Activated B cell treated with CpG ODN at 0.5 μM for 24 hours (primary cell): ENCODE measurements at regions not wholly inside any gene's neighbourhood (a gene's known extent, or its start where the extent isn't known, plus 50 kb on each side); places are given as distances from the start of the nearest gene placed in this dataset.

Experiments
- ATAC-seq: fragments of 200-7000 bp; cut with Tn5 transposase; one replicate; pipeline ENCODE4 v1.10.0; 2021; ENCODE audit warnings: low read depth, mild to moderate bottlenecking, moderate library complexity
- CTCF ChIA-PET: fragments of 350-600 bp; sonication (Branson Sonifier 250); formaldehyde crosslinking; loops from one replicate; lab custom pipeline; 2021; ENCODE audit warnings: antibody characterized with exemption; lab: Charles Lee
- POLR2A ChIA-PET: fragments of 350-600 bp; sonication (Branson Sonifier 250); formaldehyde crosslinking; loops from one replicate; lab custom pipeline; 2021; ENCODE audit warnings: antibody characterized with exemption; lab: Charles Lee
- DNase-seq: peaks from one replicate; pipeline ENCODE4 v3.0.0; 2022
- H3K27ac Mint-ChIP-seq: one replicate; pipeline ENCODE4 v1.8.0; 2020; ENCODE audit warnings: mixed read lengths
- H3K27me3 Mint-ChIP-seq: one replicate; pipeline ENCODE4 v1.8.0; 2021; ENCODE audit warnings: mixed read lengths
- H3K36me3 Mint-ChIP-seq: one replicate; pipeline ENCODE4 v1.8.0; 2021; ENCODE audit warnings: low read depth, mixed read lengths
- H3K4me1 Mint-ChIP-seq: one replicate; pipeline ENCODE4 v1.8.0; 2021; ENCODE audit warnings: mixed read lengths
- H3K4me3 Mint-ChIP-seq: one replicate; pipeline ENCODE4 v1.8.0; 2020; ENCODE audit warnings: mild to moderate bottlenecking, mixed read lengths
- H3K9me3 Mint-ChIP-seq: one replicate; pipeline ENCODE4 v1.8.0; 2020; ENCODE audit warnings: mixed read lengths
- intact Hi-C: fragments of 100-400 bp; cut with micrococcal nuclease; formaldehyde crosslinking; loops from one replicate; pipeline ENCODE4 v1.15.1; 2024
- TF ChIP-seq, protein P1 (sequence below): fragments of 200-600 bp; IDR thresholded peaks from one replicate; pipeline ENCODE4 v1.8.0; 2022; ENCODE audit warnings: antibody characterized with exemption, mild to moderate bottlenecking

DNA sequence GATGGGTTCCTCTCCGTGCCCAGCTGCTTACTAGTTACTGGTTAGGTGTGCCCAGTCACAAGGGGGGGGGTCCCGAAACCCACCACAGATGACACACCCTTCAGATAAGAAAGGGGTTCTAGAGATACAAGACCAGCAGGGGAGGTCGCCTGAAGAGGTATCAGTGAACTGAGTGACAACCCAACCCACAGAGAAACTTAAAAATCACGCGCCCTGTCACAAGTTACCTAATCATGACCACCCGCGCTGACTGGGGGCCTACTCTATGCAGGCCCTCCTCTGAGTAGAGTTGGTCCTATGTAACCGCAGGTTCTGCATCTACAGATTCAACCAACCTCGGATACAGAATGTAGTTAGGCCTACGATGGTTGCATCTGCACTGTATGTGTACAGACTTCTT is 210.3 kb upstream of the SFSWAP start:
- Mint-ChIP-seq H3K4me3 (no peak overlapping the region), H3K27me3 (no peaks in the 10 kb centered on the region), H3K4me1 (no peaks in the 10 kb centered on the region), H3K36me3 (no peaks in the 10 kb centered on the region), H3K9me3 (no peaks in the 10 kb centered on the region), H3K27ac (no peak overlapping the region)
- intact Hi-C loops: no loop called here
- no peak for DNase-seq
- no peak for ATAC-seq
- POLR2A ChIA-PET: no interaction called here
- CTCF ChIA-PET: no interaction called here
- TF ChIP-seq, protein P1, sequence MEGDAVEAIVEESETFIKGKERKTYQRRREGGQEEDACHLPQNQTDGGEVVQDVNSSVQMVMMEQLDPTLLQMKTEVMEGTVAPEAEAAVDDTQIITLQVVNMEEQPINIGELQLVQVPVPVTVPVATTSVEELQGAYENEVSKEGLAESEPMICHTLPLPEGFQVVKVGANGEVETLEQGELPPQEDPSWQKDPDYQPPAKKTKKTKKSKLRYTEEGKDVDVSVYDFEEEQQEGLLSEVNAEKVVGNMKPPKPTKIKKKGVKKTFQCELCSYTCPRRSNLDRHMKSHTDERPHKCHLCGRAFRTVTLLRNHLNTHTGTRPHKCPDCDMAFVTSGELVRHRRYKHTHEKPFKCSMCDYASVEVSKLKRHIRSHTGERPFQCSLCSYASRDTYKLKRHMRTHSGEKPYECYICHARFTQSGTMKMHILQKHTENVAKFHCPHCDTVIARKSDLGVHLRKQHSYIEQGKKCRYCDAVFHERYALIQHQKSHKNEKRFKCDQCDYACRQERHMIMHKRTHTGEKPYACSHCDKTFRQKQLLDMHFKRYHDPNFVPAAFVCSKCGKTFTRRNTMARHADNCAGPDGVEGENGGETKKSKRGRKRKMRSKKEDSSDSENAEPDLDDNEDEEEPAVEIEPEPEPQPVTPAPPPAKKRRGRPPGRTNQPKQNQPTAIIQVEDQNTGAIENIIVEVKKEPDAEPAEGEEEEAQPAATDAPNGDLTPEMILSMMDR: no peak

DNA sequence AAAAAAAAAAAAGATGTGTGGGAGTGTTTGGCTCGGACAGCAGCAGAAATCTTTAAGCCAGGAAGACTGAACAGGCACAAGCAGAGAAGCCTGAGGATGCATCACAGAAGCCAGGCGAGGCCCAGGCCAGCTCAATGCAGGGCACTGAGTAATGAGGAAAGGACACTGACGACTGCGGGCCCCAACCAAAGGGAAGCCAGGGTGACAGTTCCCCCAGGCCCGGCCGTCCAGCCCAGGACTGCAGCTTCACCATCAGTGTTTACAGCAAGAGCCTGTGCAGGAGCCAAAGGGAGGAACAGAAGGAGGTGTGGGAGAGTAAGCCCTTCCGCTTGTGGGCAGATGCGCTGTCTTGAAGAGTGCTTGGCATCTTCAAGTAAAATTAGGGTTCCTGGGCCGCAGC is 205.3 kb upstream of the SFSWAP start:
- Mint-ChIP-seq H3K36me3 (no peaks in the 10 kb centered on the region), H3K27ac (no peak overlapping the region), H3K27me3 (no peaks in the 10 kb centered on the region), H3K4me1 (peaks cover under 1% of the 10 kb centered on the region), H3K9me3 (no peaks in the 10 kb centered on the region), H3K4me3 (no peak overlapping the region)
- intact Hi-C loops: no loop called here
- DNase-seq (no peak), ATAC-seq (no peak)
- POLR2A ChIA-PET: no interaction called here
- TF ChIP-seq, protein P1: no peak
- CTCF ChIA-PET: no interaction called here

DNA sequence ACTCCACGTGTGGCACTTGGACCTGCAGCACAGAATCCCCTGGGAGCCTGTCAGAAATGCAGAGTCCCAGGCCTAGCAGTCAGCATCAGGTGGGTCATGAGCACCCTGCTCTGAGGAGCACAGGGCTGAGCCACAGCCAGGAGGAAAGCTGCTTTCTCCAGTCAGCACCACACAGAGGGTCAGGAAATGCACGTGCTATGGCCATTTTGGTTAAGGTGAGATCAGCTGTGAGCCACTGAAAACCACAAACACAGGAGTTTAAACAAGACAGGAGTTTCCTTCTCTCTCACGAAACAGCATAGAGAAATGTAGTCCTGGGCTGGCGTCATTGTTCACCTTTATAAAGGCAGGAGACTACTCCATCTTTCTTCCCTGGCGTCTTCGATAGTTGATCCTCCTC is 204.5 kb upstream of the SFSWAP start:
- ChIA-PET CTCF (no interaction called here), POLR2A (no interaction called here)
- Mint-ChIP-seq H3K36me3 (no peaks in the 10 kb centered on the region), H3K4me3 (no peak overlapping the region), H3K9me3 (no peaks in the 10 kb centered on the region), H3K27me3 (no peaks in the 10 kb centered on the region), H3K27ac (no peak overlapping the region), H3K4me1 (peaks cover 10% of the 10 kb centered on the region)
- DNase-seq (no peak), ATAC-seq (no peak)
- TF ChIP-seq, protein P1: no peak
- intact Hi-C loops: no loop called here

DNA sequence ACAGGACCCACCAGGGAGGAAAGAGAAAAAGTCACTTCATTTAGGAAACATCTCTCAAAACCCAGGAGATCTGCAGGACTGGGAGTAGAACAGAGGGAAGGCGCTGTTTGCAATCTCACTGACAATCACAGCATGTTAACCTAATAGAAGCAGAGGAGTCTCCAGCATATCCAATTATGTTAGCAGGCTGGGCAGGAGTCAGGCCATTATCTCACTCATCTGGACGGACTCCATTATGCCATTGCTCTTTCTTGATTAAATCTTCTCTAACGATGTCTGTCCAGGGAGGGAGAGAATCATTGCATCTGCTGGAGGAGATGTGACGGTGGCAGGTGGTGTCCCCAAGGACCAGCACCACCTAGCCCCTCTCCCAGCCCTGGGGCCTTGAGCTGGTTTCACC is 203.8 kb upstream of the SFSWAP start:
- Mint-ChIP-seq H3K9me3 (no peaks in the 10 kb centered on the region), H3K4me1 (peaks cover 16% of the 10 kb centered on the region), H3K4me3 (no peak overlapping the region), H3K36me3 (no peaks in the 10 kb centered on the region), H3K27me3 (no peaks in the 10 kb centered on the region), H3K27ac (no peak overlapping the region)
- TF ChIP-seq, protein P1: no peak
- DNase-seq (no peak), ATAC-seq (no peak)
- CTCF ChIA-PET: no interaction called here
- intact Hi-C loops: no loop called here
- POLR2A ChIA-PET: no interaction called here

DNA sequence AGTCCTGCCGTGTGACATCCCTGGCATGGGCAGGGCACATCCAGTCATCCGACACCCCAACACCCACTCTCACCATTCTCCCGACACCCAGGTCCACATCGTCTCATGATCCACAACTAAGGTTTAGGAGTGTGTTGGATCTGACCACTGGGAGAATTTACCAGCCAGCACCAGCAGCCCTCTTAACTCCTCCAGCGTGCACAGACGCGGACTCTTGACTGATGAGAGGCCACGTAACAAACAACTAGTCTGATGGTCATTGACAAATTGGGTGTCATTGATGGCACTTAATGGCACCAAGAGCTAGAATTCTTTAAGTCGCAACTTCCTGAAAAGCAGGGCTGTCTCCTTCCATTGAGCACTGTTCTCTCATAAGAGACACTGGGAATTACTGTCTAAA is 203.0 kb upstream of the SFSWAP start:
- Mint-ChIP-seq H3K27ac (no peak overlapping the region), H3K27me3 (no peaks in the 10 kb centered on the region), H3K4me1 (peaks cover 20% of the 10 kb centered on the region), H3K4me3 (no peak overlapping the region), H3K36me3 (no peaks in the 10 kb centered on the region), H3K9me3 (no peaks in the 10 kb centered on the region)
- ATAC-seq (no peak), DNase-seq (no peak)
- TF ChIP-seq, protein P1: no peak
- POLR2A ChIA-PET: no interaction called here
- CTCF ChIA-PET: no interaction called here
- intact Hi-C loops: no loop called here
